ENCODE measurements at regions not wholly inside any gene's neighbourhood (a gene's known extent, or its start where the extent isn't known, plus 50 kb on each side); places are given as distances from the start of the nearest gene placed in this dataset.

GRCh38 chr12:34275129-34275528, 252.8 kb downstream of the ALG10 start:
- Histone ChIP-seq H3K79me2 (ENCODE audit: insufficient read depth, low read length) (no peaks in the 10 kb centered on the region), H3K4me3 (ENCODE audit: low read length, poor library complexity, severe bottlenecking) (no peak overlapping the region), H3K9me3 (ENCODE audit: insufficient read depth, low read depth, low read length) (peaks cover 10% of the 10 kb centered on the region; the same call in 1 of the 2 replicates), H3K27me3 (ENCODE audit: insufficient read depth, low read length, poor library complexity, severe bottlenecking) (no peaks in the 10 kb centered on the region), H2AFZ (ENCODE audit: low read length) (no peak overlapping the region), H4K20me1 (ENCODE audit: insufficient read depth, low read length, poor library complexity, severe bottlenecking) (no peaks in the 10 kb centered on the region), H3F3A (ENCODE audit: low read depth) (no peaks in the 10 kb centered on the region), H3K4me1 (ENCODE audit: insufficient read depth, low read length, poor library complexity, severe bottlenecking) (no peaks in the 10 kb centered on the region), H3K4me2 (ENCODE audit: low read depth, low read length, poor library complexity, severe bottlenecking) (no peak overlapping the region), H3K9me2 (replicated peaks; ENCODE audit: low read depth, low read length) (no peaks in the 10 kb centered on the region), H3K9ac (ENCODE audit: low read depth, low read length, poor library complexity, severe bottlenecking) (no peak overlapping the region), H3K36me3 (ENCODE audit: insufficient read depth, low read length) (no peaks in the 10 kb centered on the region)
- TF ChIP-seq CTCF (conservative IDR thresholded peaks at IDR 0.05; ENCODE audit: low read length) (no peak), EZH2phosphoT487 (IDR thresholded peaks at IDR 0.05; ENCODE audit: borderline replicate concordance) (no peak)

- Histone ChIP-seq H3K27me3 (ENCODE audit: insufficient read depth, low read length, poor library complexity, severe bottlenecking) (no peaks in the 10 kb centered on the region), H3K4me3 (ENCODE audit: low read length, poor library complexity, severe bottlenecking) (no peak overlapping the region), H3F3A (ENCODE audit: low read depth) (no peaks in the 10 kb centered on the region), H2AFZ (ENCODE audit: low read length) (no peak overlapping the region), H4K20me1 (ENCODE audit: insufficient read depth, low read length, poor library complexity, severe bottlenecking) (no peaks in the 10 kb centered on the region), H3K4me2 (ENCODE audit: low read depth, low read length, poor library complexity, severe bottlenecking) (no peak overlapping the region), H3K4me1 (ENCODE audit: insufficient read depth, low read length, poor library complexity, severe bottlenecking) (no peaks in the 10 kb centered on the region), H3K79me2 (ENCODE audit: insufficient read depth, low read length) (no peaks in the 10 kb centered on the region), H3K9me3 (ENCODE audit: insufficient read depth, low read depth, low read length) (peaks cover 23% of the 10 kb centered on the region; the same call in 1 of the 2 replicates), H3K9me2 (replicated peaks; ENCODE audit: low read depth, low read length) (no peaks in the 10 kb centered on the region), H3K9ac (ENCODE audit: low read depth, low read length, poor library complexity, severe bottlenecking) (no peak overlapping the region), H3K36me3 (ENCODE audit: insufficient read depth, low read length) (no peaks in the 10 kb centered on the region)
- TF ChIP-seq EZH2phosphoT487 (IDR thresholded peaks at IDR 0.05; ENCODE audit: borderline replicate concordance) (no peak), CTCF (conservative IDR thresholded peaks at IDR 0.05; ENCODE audit: low read length) (no peak)
Observed at GRCh38 chr12:34286483-34286882, 264.2 kb downstream of the ALG10 start.

GRCh38 chr12:34286934-34287333, 264.6 kb downstream of the ALG10 start:
- H4K20me1 ChIP-seq (ENCODE audit: insufficient read depth, low read length, poor library complexity, severe bottlenecking): no peaks in the 10 kb centered on the region
- no peaks in the 10 kb centered on the region for H3K9me2 ChIP-seq (replicated peaks; ENCODE audit: low read depth, low read length)
- H3K79me2 ChIP-seq (ENCODE audit: insufficient read depth, low read length): no peaks in the 10 kb centered on the region
- H3K9ac ChIP-seq (ENCODE audit: low read depth, low read length, poor library complexity, severe bottlenecking): no peak overlapping the region
- H3K4me2 ChIP-seq (ENCODE audit: low read depth, low read length, poor library complexity, severe bottlenecking): no peak overlapping the region
- H3K27me3 ChIP-seq (ENCODE audit: insufficient read depth, low read length, poor library complexity, severe bottlenecking): no peaks in the 10 kb centered on the region
- H3K4me3 ChIP-seq (ENCODE audit: low read length, poor library complexity, severe bottlenecking): no peak overlapping the region
- no peaks in the 10 kb centered on the region for H3K36me3 ChIP-seq (ENCODE audit: insufficient read depth, low read length)
- no peaks in the 10 kb centered on the region for H3F3A ChIP-seq (ENCODE audit: low read depth)
- peaks cover 23% of the 10 kb centered on the region; the same call in 1 of the 2 replicates for H3K9me3 ChIP-seq (ENCODE audit: insufficient read depth, low read depth, low read length)
- H2AFZ ChIP-seq (ENCODE audit: low read length): no peak overlapping the region
- H3K4me1 ChIP-seq (ENCODE audit: insufficient read depth, low read length, poor library complexity, severe bottlenecking): no peaks in the 10 kb centered on the region
- no peak for TF ChIP-seq CTCF (conservative IDR thresholded peaks at IDR 0.05; ENCODE audit: low read length)
- no peak for TF ChIP-seq EZH2phosphoT487 (IDR thresholded peaks at IDR 0.05; ENCODE audit: borderline replicate concordance)

Data from Loucy (cell line).